ENCODE measurements at regions not wholly inside any gene's neighbourhood (a gene's known extent, or its start where the extent isn't known, plus 50 kb on each side); places are given as distances from the start of the nearest gene placed in this dataset.

DNA sequence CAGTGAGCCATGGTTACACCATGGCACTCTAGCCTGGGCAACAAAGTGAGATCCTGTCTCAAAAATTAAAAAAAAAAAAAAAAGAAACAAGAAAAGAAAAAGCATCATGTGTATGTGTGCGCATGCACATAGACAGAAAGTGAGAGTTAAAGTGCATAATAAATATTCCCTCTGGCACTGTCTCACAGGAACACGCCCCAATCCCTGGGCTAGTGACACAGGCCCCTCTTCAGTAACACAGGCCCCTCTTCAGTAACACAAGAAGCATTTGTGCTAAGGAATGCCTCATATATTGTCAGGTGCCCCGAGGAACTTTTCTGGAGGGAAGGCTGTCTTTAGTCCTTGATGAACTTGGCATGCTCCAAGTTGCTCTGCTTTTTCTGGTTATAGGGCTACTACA is 57.5 kb downstream of the RPL27A start:
- no peak for DNase-seq

DNA sequence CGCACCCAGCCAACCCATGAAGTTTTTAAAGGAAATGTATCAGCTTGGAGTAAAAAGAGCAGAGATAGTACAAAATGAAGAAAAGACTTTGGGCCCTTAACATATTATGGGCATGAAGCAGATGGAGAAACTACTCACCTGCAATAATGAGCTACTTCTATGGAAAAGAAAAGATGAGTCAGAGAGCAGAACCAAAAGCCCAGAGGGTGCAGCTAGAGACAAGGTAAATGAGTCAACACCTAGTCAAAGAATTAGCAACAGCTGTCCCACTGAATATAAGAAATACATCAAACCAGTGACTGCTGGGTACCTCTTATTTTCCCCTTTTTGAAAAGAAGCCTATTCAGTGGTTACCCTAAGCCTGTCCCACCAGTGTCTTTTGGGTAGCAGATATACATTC is 61.8 kb downstream of the RPL27A start:
- no peak for DNase-seq

DNA sequence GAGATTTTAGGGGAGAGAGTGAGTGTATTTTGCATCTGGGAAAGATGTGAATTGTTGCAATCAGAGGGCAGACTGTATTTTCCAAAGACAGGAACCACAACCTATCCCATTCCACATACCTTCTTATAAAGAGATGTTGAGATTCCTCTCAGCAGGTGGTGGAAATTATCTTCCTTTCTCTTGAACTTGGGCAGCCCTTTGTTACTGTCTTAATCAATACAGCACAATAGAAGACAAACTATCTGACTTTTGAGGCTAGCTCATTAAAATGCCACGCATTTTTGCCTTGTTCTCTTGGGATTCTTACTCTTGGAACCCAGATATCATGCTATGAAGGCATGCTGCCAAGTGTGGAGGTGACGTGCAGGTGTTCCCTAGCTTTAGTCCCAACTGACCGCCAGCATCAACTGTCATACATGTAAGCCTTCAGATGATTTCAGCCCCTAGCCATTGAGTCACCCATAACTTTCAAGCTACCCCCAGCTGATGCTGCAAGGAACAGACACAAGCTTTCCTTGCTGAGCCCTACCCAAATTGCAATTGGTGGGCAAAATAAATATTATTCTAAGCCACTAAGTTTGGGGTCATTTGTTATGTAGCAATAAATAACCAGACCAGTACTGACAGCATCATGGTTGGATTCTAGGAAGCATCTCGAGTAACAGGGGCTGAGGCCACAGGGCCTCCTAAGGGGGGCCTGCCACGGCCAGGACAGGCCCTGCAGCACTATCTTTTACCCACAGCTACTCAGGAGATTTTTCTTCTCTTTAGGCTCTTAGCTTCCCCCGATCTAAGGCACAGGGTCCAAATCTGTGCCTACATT is 63.0 kb downstream of the RPL27A start:
- DNase-seq = no peak

DNA sequence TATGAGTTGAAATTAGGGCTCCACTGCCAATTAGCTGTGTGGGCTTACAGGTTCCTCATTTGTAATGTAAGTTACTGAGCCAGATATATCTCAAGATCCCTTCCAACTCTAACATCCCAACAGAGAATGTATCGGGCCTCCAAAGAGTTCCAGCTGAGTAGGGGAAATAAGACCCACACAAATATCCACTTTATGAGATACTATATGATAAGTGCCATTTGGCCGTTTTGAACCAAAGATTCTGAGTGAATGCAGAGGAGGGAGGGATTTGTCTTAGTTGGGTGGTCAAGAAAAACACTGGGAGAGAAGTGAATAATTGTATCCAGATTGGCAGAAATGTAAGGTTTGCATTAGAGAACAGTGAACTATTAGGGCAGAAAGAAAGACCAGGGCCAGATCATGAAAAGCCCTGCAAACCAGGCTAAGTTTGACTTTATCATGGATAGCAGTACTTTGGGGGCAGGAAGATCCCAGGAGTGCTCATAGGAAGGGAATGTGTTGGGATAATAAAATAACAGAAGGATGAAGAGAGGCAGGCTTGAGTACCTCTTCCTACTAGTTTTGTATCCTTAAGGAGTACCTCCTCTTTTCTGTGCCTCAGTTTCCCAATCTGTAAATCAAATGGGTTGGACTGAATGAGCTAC is 63.9 kb downstream of the RPL27A start:
- DNase-seq = no peak

DNA sequence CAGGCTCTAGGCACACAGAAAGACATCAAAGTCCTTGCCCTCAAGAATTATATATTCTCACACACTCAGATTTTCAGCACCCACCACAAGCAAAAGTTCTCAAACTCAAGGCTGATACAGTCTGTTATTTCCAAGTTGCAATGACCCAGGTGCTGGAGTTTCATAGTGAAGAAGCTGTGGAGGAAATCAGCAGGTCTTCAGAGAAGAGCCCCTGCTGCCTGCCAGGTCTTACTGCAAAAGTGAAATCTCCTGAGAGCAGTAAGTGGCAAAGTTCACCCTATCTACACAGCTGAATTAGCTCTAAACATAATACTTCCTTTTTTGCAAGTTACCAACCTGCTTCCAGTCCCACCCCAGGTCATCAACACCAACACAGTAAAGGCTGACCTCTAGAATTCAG is 64.6 kb downstream of the RPL27A start:
- no peak for DNase-seq

DNA sequence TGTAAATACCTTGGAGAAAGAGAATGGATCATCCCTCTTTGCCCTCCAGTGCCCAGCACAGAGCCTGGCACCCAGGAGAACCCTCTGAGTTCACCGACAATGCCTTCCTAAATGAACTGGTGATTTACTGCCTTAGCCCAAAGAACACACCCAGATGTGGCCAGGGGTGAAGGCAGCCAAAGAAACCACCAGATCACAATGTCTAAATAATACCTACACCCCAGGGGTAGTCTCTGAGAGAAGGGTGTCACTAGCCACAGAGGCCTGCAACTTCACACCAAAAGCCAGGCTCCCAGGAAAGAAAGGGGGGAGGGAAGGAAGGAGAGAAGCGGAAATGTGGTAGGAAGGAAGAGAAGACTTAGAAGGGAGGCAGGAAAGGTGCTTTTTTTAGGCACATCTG is 65.7 kb downstream of the RPL27A start:
- no peak for DNase-seq

DNA sequence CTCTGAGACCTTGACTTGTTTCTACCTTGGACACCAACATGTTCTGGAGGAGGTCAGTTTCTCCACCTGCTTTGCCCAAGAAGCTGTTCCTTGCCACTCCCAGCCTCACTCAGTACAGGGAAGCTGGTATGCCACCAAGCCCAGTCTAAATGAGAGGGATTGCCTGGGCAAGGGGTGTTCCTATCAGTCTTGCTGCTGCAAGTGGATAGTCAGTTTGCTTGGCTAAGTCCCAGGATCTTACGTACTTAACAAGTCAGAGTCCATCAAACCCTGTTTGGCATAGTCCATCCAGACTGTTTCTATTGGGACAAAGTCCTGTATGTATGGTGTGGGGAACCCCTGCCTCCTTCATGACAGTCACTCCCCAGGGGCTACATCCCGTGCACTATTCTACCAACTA is 66.6 kb downstream of the RPL27A start:
- no peak for DNase-seq

DNA sequence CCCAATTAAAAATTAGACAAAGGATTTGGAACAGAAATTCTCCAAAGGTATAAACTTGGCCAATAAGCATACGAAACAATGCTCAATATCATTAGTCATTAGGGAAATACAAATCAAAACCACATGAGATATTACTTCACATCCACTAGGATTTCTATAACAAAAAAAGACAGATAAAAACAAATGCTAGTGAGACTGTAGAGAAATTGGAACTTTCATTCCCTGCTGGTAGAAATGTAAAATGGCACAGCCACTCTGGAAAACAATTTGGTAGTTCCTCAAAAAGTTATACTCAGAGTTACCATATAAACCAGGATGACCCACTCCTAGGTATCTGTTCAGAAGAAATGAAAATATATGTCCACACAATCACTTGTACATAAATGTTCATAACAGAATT is 71.6 kb downstream of the RPL27A start:
- no peak for DNase-seq

DNA sequence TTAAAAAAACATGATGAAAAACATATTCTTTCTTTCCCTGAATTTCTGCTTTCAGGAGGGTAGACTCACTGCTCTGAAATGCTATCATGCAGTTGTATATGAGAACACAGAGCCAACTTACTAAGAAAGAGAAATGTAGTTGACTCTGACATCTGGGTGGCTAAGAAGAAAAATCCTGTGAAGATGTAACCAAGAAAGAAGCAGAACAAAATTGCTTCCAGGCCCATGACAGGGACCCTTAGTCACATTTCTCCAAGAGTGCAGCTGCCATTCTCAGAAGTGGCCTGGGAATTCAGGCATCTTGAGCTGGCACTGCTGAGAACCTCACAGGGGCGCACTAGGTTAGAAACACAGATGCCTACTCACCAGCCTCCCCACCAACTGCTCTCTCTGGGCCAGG is 73.6 kb downstream of the RPL27A start:
- DNase-seq = no peak

DNA sequence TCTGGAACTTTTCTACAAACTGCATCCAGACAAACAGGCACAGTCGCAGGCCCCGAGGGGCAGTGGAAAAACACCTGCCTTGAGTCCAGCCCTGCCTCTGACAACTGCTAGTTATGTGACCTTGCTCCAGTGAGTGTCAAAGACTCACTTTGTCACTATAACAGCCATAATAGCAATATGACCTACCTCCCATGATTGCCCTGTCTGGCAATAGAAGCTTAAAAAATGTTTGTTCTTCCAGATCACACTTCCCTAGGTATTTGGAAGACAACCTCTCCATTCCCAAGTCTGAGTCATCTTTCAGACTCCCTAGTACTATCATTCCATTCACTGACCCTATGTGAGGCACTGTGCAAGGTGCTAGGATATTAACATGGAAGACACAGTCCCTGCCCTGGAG is 74.5 kb downstream of the RPL27A start:
- DNase-seq = no peak

DNA sequence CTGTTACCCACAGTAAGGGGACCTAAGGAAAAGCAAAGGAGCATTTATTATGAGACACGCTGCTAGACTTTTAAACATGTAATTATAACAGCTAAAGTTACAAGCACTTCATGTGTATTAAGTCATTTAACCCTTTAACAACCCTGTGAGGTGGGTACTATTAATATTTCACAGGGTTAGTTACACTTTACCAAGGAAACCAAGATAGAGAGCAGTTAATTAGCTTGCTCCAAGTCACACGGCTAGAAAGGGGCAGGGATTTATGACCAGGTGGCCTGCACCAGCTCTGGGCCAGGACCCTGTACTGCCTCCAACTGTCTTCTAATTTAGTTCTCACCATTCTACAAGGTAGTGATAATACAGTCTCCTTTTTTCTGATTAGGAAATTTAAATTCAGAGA is 74.9 kb downstream of the RPL27A start:
- no peak for DNase-seq

DNA sequence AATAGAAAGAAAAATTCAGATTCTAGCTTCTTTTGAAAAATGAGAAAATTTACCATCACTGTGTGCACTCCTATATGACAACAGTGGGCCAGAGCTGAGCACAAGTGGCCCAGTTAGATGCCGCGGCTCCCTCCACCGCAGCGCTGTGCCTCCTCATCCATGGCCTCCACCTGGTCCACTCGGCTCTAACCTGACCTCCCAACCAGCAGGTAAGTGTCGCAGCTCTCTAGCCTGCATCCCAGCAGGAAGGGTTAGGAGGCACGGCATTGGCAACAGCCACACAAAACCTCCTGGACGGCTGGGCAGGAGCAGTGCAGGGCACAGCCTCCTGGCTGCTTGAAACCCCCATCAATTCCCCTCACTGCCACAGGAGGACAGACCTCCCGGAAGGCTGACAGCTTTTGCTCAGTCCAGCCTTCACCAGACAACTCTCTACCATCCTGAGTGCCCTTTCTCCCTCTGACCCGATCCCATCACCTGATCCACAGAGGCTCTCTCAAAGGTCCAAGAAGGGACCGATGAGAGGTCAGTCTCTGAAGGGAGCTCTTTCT is 76.1 kb downstream of the RPL27A start:
- DNase-seq = no peak

DNA sequence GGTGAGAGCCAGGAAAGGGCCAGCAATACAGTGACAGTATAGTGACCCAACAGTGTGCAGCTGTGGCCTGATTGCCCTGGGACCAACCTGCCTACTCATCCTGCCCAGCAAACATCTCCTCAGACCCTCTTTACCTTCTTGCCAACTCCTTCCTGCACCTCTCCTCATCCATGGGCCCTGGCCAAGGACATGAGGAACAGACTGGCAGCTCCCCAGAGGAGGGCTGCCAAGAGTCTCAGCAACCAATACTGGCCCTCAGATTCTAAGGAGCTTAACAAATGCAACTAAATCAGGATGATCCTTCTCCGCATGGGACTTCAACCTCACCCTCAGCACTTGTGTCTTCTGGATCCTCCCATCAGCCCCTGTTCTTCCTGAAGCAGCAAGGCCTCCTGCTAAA is 77.0 kb downstream of the RPL27A start:
- DNase-seq = no peak

DNA sequence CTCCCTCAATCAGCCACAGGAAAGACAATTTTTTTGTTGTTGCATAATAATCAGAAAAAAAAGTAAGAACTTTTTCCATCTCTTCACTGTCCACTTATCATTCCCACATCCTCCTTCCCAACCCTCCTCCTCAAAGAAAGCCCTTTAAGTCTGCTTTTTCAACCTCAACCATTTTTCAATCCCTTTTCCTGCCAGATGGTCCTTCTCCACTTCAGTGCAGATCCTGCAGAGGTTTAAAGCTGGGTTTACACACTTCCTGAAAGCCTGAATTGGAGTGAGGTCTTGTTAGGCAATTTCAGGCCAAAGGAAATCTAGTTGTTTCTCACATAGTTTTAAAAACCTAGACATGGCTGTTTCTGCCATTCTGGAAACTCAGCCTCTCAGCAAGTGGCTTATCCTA is 78.3 kb downstream of the RPL27A start:
- no peak for DNase-seq

DNA sequence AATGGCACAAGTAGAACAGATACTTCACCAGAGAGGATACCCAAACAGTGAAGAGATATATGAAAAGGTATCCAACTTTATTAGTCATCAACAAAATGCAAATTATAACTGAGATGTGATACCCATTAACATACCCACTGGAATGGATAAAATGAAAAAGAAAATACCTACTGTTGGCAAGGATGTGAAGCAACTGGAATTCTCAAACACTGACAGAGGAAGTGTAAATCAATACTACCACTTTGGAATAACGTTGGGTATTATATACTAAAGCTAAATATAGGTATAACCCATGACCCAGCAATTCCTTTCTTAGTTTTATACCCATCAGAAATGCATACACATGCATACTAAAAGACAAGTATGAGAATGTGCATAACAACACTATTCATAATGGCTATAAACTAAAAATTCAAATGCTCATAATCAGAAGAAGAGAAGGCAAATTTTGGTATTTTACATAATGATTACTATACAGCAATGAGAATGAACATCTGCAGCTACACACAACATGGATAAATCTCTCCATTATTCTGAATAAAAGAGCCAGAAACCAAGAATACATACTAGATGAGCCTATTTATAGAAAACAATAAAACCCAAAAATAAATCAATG is 80.6 kb downstream of the RPL27A start:
- no peak for DNase-seq

DNA sequence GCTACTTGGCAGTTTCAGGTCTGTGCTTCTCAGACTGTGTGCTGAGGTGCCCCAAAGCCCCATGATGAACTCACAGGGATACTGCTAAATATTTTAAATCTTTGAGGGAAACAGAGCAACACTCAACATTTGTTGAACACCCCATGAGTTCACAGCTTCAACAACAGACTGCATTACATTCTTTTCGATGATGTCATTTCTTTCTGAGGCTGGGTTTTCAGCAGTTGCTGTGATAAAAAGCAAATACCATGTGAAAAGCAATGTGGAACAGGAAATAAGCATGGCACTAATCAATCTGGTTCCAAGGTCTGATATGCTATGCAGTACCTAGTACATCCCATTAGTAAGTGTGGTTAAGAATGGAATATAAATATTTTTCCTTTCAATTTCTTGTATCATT is 82.7 kb downstream of the RPL27A start:
- no peak for DNase-seq

DNA sequence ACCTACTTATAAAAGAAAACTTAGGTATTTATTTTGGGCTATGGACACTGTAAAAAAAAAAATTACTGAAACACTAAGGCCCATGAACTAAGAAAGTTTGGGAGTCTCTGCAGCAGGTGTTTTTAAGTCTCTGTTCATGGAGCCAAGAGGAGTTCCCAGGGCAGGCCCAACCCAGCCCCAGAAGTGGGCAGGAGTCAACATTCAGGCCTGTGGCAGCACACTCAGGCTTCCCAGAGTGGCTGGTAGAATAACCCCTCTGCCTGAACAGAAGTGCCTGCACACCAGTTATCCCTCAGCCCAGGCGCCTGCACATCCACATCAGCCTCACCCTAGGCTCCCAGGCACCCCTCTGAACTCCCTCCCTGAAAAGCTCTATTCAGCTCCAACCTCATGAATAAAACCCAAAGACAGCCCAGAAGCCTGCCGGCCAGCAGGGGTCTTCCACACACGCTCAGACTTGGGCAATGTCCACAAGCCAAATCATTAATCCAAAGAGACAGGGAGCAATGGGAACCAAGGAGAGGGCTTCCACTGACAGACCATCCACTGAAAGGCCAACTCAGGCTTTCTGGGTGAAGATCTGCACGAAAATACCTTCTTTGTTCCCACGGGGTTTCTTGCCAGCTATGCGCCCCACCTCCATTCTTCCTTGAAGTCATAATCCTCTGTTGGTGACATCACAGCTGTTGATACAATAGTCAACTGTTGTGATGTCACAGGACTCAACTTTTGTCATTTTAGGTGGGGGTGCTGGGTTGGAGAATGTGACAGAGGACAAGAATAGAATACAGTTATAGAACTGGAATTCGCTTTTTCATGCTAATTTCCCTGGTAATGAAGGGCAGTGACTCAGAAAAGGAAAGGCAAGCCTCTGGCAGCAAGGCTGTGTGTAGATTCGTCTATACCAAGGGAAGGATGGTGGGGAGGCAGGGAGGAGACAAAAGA is 83.7 kb downstream of the RPL27A start:
- no peak for DNase-seq

DNA sequence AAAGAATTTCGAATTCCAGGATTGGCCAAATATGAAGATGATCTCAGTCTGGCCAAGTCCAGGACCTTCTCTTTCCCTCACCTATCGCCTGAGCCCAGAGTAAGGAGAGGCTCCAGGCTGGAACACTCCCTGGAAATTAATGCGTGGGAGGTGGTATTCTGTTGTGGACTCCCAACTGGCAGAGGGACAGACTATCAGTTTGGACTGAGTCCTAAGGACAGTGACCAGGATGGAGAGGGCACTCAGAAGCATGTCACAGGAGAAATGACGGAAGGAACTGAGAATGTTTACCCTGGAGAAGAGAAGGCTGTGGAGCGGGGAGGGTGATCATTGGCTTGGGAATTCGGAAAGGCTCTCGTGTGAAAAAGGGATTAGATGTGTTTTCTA is 84.4 kb downstream of the RPL27A start:
- no peak for DNase-seq

DNA sequence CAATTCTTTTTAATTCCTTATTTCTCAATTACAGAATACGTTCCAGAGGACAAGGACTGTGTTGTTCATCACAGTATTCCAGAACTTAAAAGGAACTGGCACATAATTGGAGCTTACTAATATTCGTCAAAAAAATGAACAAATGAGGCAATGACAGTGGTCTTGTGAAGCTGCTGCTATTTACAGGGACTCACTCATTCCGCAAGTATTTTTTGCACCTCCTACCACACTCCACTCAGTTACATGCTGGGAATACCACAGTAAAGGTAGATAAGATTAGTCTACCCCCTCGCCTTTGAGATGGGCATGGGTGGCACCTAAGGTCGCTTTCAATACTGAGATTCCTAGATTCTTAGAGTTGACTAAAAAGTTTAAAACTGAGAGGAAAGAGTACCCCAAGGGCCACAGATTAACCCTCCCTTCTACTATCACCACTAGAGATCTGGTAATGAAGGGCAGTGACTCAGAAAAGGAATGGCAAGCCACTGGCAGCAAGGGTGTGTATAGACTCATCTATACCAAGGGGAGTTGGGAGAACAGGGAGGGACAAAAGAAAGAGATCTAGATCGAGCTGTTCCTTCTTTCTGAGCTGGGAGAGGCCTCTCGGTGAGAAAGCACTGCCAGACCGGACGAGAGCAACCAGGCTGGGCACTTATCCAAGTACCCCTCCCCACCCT is 85.0 kb downstream of the RPL27A start:
- DNase-seq = no peak

DNA sequence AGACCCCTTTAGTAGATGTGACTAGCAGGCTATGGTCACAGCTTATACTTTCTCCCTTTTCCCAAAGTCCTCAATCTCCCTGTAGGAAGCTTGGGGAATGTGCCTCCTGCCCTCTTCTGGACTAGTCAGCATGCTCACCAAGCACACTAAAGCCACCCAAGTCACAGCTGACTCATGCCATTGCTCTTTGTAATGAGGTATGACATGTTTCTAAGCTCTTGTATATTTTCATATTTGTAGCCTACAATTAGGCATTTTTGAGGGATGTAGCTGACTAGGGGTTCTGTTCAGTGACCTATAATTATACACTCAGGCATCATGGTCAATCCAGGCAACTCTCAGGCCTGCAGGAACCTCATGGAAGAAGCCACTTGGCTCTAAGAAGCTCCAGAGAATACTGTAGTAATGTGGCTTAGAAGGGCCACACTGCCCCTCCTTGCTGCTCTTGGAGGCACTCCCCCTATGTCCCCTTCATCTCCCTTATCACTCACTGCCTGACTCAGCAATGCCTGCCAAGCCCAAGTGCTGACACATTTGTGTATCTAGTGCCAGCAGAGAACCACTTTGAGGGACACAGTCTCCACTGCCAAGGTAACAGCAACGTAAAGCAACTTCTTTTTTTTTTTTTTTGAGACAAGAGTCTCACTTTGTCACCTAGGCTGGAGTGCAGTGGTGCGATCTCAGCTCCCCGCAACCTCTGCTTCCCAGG is 86.2 kb downstream of the RPL27A start:
- DNase-seq = no peak
